IgD-negative memory B cell (primary cell): ENCODE measurements at regions not wholly inside any gene's neighbourhood (a gene's known extent, or its start where the extent isn't known, plus 50 kb on each side); places are given as distances from the start of the nearest gene placed in this dataset.

ENCODE experiments used
- H3K27ac Mint-ChIP-seq, 3 donors: one replicate each; pipeline ENCODE4 v1.8.0; 2020 to 2022; ENCODE audit warnings: mild to moderate bottlenecking in 3 of 3, mixed read lengths in 3 of 3, moderate library complexity in 1 of 3
- H3K27me3 Mint-ChIP-seq: one replicate; pipeline ENCODE4 v1.8.0; 2021; ENCODE audit warnings: mixed read lengths
- H3K36me3 Mint-ChIP-seq: one replicate; pipeline ENCODE4 v1.8.0; 2020; ENCODE audit warnings: mild to moderate bottlenecking, mixed read lengths
- H3K4me1 Mint-ChIP-seq, 3 donors: one replicate each; pipeline ENCODE4 v1.8.0; 2020 to 2022; ENCODE audit warnings: mixed read lengths in 3 of 3, mild to moderate bottlenecking in 1 of 3
- H3K4me3 Mint-ChIP-seq, 4 donors: one replicate each; pipeline ENCODE4 v1.8.0; 2020 to 2022; ENCODE audit warnings: mild to moderate bottlenecking in 4 of 4, mixed read lengths in 4 of 4, moderate library complexity in 3 of 4
- H3K9me3 Mint-ChIP-seq, 3 donors: one replicate each; pipeline ENCODE4 v1.8.0; 2020 to 2021; ENCODE audit warnings: mixed read lengths in 3 of 3, mild to moderate bottlenecking in 1 of 3

DNA sequence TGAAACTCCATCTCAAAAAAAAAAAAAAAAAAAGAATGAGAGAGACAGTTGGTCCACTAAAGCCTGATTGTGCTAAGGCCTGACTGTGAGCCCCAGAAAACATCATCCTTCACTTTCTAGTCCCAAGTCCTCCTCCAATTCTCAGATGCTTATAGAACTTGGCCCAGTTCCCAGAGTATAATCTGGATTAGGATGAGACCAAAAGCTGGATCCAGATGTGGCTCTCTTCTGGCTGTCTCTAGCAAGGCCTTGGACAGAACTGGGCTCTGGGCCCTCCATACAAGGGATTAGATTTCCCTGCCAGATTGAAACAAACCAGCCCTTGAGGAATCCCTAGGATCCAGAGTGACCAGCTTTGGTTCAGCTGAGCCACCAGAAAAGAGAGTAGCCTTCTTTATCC is 98.4 kb upstream of the ZNF366 start:
- Mint-ChIP-seq H3K27me3 (peaks cover 3% of the 10 kb centered on the region), H3K36me3 (no peaks in the 10 kb centered on the region), H3K4me3 (no peak overlapping the region), H3K27ac (no peak overlapping the region), H3K9me3 (no peaks in the 10 kb centered on the region), H3K4me1 (no peaks in the 10 kb centered on the region)

- no peaks in the 10 kb centered on the region for H3K4me1 Mint-ChIP-seq
- peaks cover 3% of the 10 kb centered on the region for H3K27me3 Mint-ChIP-seq
- H3K27ac Mint-ChIP-seq, result no peak overlapping the region
- H3K9me3 Mint-ChIP-seq, result no peaks in the 10 kb centered on the region
- no peaks in the 10 kb centered on the region for H3K36me3 Mint-ChIP-seq
- H3K4me3 Mint-ChIP-seq, result no peak overlapping the region
Measured at GRCh38 chr5:72604798-72605154, 97.6 kb upstream of the ZNF366 start.

- Mint-ChIP-seq H3K27me3 (peaks cover 3% of the 10 kb centered on the region), H3K9me3 (no peaks in the 10 kb centered on the region), H3K4me3 (no peak overlapping the region), H3K36me3 (no peaks in the 10 kb centered on the region), H3K27ac (no peak overlapping the region), H3K4me1 (peaks cover 0 to 2% (median 0%) of the 10 kb centered on the region in 3 donors)
Measured at GRCh38 chr5:72604111-72604797, 97.0 kb upstream of the ZNF366 start.

GRCh38 chr5:72602696-72603685 is 95.8 kb upstream of the ZNF366 start:
- H3K27ac Mint-ChIP-seq, result no peak overlapping the region
- no peaks in the 10 kb centered on the region for H3K36me3 Mint-ChIP-seq
- peaks cover 3% of the 10 kb centered on the region for H3K27me3 Mint-ChIP-seq
- peaks cover 10 to 13% (median 11%) of the 10 kb centered on the region in 3 donors for H3K4me1 Mint-ChIP-seq
- H3K4me3 Mint-ChIP-seq, result no peak overlapping the region
- no peaks in the 10 kb centered on the region for H3K9me3 Mint-ChIP-seq

- H3K9me3 Mint-ChIP-seq, result no peaks in the 10 kb centered on the region
- H3K27ac Mint-ChIP-seq, result no peak overlapping the region
- H3K27me3 Mint-ChIP-seq, result peaks cover 3% of the 10 kb centered on the region
- H3K4me1 Mint-ChIP-seq, result peaks cover 10 to 14% (median 11%) of the 10 kb centered on the region in 3 donors
- H3K36me3 Mint-ChIP-seq, result no peaks in the 10 kb centered on the region
- no peak overlapping the region for H3K4me3 Mint-ChIP-seq
Measured at GRCh38 chr5:72601861-72602260, 94.7 kb upstream of the ZNF366 start.

DNA sequence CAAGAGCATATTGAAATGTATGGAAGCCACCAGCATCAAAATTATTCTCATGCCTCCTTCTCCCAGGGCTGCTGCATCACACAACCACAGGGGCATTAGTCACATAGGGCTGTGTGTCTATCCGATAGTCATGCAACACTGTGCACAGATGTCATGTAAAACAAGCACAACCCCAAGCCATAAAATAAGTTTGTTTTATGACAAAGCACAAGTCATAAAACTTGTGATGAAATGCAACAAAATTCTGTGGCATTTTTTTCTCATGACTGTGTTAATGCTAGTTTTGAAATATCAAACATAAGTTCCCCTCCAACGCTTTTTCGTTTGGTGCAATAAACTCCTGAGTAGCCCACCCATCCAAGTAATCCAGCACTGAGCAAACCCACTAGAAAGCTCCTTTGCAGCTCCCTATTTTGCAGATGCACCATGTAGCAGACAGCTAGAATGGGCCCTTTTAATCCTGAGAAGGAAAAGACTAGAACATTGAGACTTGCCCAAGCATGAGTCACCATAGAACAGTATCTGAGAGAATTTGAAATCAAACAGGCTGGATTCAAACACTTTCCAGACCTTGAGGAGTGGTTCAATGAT is 93.3 kb upstream of the ZNF366 start:
- Mint-ChIP-seq H3K9me3 (no peaks in the 10 kb centered on the region), H3K4me3 (no peak overlapping the region), H3K36me3 (no peaks in the 10 kb centered on the region), H3K27ac (no peak overlapping the region), H3K27me3 (peaks cover 3% of the 10 kb centered on the region), H3K4me1 (peaks cover 10 to 14% (median 11%) of the 10 kb centered on the region in 3 donors)

GRCh38 chr5:72599519-72600370 is 92.5 kb upstream of the ZNF366 start:
- Mint-ChIP-seq H3K9me3 (no peaks in the 10 kb centered on the region), H3K27ac (no peak overlapping the region), H3K36me3 (no peaks in the 10 kb centered on the region), H3K4me1 (peaks cover 10 to 14% (median 11%) of the 10 kb centered on the region in 3 donors), H3K27me3 (peaks cover 1% of the 10 kb centered on the region), H3K4me3 (no peak overlapping the region)

DNA sequence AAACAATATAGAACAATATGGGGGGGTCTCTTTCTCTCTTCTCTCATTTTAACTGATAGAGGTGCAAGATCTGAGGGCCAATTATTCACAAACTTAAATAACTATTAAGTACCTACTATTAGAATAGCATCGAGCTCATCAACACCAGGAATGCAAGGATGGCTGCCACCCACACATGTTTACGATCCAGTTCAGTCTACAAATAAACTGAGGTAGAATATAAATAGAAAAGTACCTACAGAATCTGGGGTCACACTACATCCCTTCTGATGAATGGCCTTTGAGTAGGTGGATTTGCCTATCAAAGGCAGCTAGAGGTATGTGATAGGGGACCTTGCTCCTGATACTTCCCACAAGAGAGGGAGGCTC is 91.8 kb upstream of the ZNF366 start:
- Mint-ChIP-seq H3K27me3 (peaks cover 1% of the 10 kb centered on the region), H3K27ac (peak overlapping the region; percentile 62 to 97 (median 94))

GRCh38 chr5:72598401-72599064 is 91.3 kb upstream of the ZNF366 start:
- Mint-ChIP-seq H3K36me3 (no peaks in the 10 kb centered on the region), H3K27ac (peak overlapping the region; percentile 62 to 97 (median 94)), H3K27me3 (peaks cover 1% of the 10 kb centered on the region), H3K9me3 (no peaks in the 10 kb centered on the region), H3K4me3 (peak overlapping the region in 3 of 4 donors; percentile 19 to 76 (median 53)), H3K4me1 (peaks cover 10 to 14% (median 11%) of the 10 kb centered on the region in 3 donors)

More for the DNA sequence above, 91.8 kb upstream of the ZNF366 start:
- Mint-ChIP-seq H3K9me3 (no peaks in the 10 kb centered on the region), H3K36me3 (no peaks in the 10 kb centered on the region), H3K4me3 (peak overlapping the region in 3 of 4 donors; percentile 19 to 76 (median 53)), H3K4me1 (peaks cover 10 to 14% (median 11%) of the 10 kb centered on the region in 3 donors)

DNA sequence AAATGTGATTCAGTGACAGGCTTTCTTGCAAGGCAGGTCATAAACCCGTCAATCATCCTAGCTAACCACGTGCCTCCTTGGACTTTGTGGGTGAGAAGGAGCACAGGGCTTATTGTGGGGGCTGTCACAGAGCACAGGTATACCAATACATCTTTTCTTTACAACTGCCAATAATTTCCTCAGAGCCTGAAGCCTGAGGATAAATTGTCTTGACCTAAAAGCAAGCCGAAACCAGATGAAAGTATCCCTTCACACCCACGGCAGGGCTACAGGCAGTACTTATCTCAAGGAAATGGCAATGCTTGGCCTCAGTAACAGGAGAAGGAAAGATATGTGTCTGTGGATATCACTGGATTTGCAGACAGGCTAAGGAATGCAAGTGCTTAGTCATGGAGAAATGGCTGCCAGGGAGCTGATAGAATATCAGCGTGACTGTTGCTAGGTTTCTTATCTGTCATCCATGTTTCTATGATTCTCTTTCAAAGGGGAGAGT is 90.3 kb upstream of the ZNF366 start:
- Mint-ChIP-seq H3K36me3 (no peaks in the 10 kb centered on the region), H3K4me3 (no peak overlapping the region), H3K27me3 (no peaks in the 10 kb centered on the region)

GRCh38 chr5:72596956-72597355 is 89.7 kb upstream of the ZNF366 start:
- Mint-ChIP-seq H3K27me3 (peaks cover 1% of the 10 kb centered on the region), H3K9me3 (no peaks in the 10 kb centered on the region), H3K27ac (peak overlapping the region in 1 of 3 donors; percentile 37), H3K36me3 (no peaks in the 10 kb centered on the region), H3K4me3 (no peak overlapping the region), H3K4me1 (peaks cover 10 to 14% (median 11%) of the 10 kb centered on the region in 3 donors)

More for the DNA sequence above, 90.3 kb upstream of the ZNF366 start:
- Mint-ChIP-seq H3K4me1 (peaks cover 10 to 14% (median 11%) of the 10 kb centered on the region in 3 donors), H3K9me3 (no peaks in the 10 kb centered on the region), H3K27ac (no peak overlapping the region)

GRCh38 chr5:72588640-72589039 is 81.4 kb upstream of the ZNF366 start:
- Mint-ChIP-seq H3K4me3 (no peak overlapping the region), H3K27me3 (peaks cover 7% of the 10 kb centered on the region), H3K36me3 (peaks cover 2% of the 10 kb centered on the region), H3K27ac (no peak overlapping the region), H3K4me1 (peaks cover 0 to 2% (median 0%) of the 10 kb centered on the region in 3 donors), H3K9me3 (no peaks in the 10 kb centered on the region)

- peaks cover 7% of the 10 kb centered on the region for H3K27me3 Mint-ChIP-seq
- no peak overlapping the region for H3K27ac Mint-ChIP-seq
- peaks cover 2% of the 10 kb centered on the region for H3K36me3 Mint-ChIP-seq
- H3K4me3 Mint-ChIP-seq, result no peak overlapping the region
- H3K4me1 Mint-ChIP-seq, result peaks cover 0 to 2% (median 0%) of the 10 kb centered on the region in 3 donors
- H3K9me3 Mint-ChIP-seq, result peaks cover 0 to 2% (median 0%) of the 10 kb centered on the region in 3 donors
Measured at GRCh38 chr5:72587661-72588308, 80.6 kb upstream of the ZNF366 start.
